ENCODE measurements at regions not wholly inside any gene's neighbourhood (a gene's known extent, or its start where the extent isn't known, plus 50 kb on each side); places are given as distances from the start of the nearest gene placed in this dataset.
"Not testable (repeated sequence)": the region's sequence is repeated elsewhere in the genome, so short reads cannot be mapped to it uniquely, and the experiment has no call there.

DNA sequence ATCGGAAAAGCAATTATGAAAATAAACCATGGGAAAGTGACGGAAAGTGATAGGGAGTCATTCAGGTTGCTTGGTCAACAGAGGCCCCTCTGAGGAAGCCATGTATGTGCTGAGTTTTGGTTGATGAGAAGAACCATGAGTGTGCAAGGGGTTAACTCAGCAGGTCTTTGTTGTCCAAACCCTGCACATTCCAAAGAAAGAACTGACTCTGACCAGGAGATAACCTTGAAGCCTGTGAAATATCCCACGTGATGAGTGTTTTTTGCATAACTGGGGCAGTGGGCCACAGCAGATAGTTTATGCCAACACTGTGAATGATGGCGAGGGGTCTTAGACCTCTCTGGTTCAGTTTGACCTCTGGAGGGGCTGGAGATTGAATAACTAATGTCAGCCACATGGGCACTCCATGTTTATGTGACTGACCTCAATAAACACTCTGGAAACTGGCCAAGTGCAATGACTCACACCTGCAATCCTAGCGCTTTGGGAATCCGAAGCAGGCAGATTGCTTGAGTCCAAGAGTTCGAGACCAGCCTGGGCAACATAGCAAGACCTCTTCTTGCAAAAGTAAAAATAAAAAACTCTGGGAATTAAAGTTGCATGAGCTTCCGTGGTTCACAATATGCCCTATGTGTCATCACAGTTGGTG lies 154.0 kb upstream of the FOXK1 start:
- no peak for DNase-seq

DNA sequence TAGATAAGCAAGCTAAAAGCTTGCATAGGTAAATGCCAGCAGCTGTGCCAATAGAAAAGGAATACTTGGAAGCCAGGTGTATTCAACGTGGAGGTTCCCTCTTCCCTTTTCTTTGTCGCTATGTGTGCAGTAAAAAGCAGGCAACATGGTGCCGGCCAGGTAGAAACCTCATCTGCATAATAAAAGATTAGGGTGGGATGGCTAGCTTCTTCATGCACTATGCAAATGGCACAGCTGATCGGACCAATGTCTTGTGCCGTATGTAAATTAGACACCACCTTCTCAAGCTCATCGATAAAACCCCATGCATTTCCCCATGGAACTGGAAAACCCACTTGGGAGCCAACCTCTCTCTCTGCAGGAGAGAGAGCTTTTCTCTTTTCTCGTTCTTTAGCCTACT lies 150.9 kb upstream of the FOXK1 start:
- no peak for DNase-seq

DNA sequence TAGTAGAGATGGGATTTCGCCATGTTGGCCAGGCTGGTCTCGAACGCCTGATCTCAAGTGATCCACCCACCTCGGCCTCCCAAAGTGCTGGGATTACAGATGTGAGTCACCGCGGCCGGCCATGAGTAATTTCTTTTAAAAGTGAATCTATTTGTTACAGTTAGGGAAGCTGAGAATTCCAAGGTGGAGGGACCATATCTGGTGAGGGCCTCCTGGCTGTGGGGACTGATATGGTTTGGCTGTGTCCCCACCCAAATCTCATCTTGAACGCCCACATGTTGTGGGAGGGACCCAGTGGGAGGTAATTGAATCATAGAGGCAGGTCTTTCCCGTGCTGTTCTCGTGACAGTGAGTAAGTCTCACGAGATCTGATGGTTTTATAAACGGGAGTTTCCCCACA lies 148.8 kb upstream of the FOXK1 start:
- not testable (repeated sequence) for DNase-seq

DNA sequence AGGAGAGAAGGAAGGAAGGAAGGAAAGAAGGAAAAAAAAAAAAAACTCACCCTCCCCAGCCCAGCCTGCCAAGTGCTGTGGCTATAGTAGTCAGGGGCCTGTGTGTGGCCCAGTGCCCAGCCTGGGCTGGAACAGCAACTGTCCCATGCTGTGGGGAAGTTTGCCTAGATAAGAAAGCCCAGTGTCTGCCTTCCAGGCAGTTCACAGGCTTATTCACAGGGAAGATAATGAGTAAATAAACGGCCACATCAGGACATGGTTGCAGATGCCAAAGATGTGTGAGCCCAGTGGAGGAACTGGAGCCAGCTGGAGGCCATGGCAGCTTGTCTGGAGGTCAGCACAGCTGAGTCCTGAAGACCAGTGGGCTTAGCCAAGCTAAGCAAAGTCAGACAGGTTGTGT lies 132.4 kb upstream of the FOXK1 start:
- DNase-seq = no peak

DNA sequence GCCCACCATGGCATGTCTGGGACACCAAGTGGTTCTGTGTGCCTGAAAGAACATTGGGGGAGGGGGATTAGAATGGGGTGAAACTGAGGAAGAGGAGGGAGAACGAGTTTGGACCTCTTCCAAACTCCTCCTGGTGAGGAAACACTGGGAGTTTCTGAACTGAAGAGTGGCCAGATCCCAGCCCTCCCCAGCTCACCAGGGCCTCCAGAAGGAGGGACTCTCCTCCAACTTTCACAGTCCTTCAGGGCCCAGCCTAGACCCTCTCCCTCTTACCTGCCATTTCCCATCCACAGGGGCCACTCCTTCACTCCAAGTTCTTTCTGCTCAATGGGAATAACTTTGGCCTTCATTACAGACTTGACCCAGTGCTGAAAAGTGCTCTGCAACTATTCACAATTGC lies 132.0 kb upstream of the FOXK1 start:
- DNase-seq = no peak

DNA sequence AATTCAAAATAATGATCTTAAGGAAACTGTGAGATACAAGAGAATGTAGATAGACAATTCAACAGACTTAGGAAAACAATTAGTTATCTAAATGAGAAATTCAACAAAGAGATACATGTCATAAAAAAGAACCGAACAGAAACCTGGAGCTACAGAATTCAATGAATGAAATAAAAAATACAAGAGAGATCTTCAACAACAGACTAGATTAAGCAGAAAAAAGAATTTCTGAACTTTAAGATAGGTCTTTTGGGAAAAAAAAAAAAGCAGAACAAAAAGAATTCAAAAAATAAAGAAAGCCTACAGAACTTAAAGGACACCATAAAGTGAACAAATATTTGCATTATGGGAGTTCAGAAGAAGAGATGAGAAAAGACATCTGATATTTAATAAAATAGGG lies 129.1 kb upstream of the FOXK1 start:
- no peak for DNase-seq

DNA sequence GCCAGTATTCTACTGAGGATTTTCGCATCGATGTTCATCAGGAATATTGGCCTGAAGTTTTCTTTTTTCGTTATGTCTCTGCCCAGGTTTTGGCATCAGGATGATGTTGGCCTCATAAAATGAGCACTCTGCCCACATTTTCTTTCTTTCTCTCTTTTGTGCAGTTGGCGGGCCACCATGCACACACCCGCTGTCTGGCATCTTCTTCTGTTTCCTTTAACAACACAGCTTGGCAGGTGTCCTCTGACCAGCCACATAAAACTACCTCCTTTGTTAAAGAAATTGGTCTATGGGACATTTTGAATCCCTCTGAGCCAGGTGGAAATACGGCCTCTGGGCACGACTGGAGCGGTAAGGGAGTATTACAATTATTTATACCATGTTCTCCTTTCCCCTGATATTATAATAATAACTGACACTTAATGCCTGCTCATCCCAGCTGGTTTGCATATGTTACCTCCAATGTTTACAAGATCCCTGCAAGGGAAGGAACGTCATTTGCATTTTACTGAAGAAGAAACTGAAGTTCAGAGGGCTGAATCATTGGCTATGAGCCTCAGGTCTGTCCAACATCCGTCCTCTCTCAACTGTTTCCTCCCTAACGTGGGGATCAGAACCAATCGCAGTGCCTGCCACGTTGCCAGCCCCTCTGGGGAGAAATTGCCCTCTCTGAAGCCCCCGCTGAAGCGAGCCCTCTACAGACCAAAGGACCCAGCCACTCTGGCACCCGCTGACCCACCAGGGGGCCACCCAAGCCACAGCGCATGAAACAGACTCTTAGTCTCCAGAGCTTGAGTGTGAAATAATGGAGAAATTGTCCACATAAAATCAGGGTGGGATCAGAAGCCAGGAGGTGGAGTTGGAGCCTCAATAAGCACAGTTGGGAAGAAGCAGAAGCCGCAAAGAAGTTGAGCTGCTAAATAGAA lies 125.0 kb upstream of the FOXK1 start:
- no peak for DNase-seq

DNA sequence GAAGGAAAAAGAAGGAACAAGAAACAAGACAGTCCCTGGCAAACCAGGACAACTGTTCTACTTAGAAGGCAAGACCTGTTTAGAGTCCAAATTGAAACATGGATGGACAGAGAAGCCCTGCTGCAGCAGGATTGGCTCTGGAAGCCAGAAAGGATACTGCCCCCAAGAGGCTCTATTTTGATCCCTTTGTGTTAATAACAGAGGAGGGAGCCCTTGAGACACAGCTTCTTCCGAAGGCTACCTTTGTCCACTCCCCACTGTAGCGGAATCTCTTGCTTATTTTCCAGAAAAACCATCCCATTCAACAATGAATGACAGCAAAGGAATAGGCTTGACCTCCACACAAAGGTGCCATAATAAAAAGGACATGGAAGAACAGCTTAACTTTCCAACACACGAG lies 120.3 kb upstream of the FOXK1 start:
- DNase-seq = no peak

DNA sequence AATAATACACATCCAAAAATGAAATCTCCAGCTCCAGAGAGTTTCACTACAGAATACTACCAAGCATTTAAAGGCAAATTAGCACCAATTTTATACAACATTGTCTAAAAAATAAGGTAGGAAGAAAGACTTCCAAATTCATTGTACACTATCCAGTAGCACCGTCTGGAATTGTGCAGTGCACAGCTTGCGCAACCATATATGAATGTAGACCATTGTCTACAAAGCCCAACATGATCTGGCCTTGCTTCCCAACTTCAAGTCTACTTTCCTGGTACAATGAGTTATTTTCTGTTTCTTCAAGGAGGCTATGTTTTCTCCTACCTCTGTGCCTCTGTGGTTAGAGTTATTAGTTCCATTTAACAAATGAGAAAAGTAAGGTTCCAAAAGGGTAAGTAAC lies 115.4 kb upstream of the FOXK1 start:
- no peak for DNase-seq

DNA sequence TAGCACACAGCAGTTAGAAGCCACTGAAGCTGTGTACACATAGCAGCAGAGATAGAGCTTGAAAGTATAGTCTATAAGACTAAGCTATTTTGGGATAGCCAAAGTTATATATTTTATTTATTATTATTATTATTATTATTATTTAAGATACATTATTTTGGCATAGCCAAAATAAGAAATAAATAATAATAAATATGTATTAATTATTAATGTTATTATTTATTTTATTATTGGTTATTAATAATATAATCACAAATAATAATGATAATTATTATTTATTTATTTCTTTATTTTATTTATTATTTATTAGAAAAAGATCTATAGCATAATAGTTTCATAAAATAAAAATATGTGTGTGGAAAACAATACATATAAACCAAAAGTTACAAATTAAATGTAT lies 107.2 kb upstream of the FOXK1 start:
- no peak for DNase-seq

DNA sequence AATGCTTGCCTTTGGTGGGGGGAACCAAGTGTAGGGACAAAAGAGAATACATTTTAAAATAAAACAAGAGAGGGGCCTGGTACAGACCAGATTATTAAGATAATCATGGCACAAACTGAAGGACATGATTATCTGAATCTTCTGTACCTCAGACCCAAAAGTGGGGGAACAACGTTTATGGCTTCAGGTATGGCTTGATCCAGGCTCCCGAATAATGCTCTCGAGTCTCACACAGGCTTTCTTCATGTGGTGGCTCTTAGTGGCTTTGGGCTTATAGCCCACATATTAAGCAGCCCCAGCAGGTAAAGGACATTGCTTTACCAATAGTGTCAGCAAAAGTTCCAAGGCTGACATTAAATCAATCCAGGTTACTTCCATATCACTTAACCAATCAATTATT lies 106.8 kb upstream of the FOXK1 start:
- no peak for DNase-seq

DNA sequence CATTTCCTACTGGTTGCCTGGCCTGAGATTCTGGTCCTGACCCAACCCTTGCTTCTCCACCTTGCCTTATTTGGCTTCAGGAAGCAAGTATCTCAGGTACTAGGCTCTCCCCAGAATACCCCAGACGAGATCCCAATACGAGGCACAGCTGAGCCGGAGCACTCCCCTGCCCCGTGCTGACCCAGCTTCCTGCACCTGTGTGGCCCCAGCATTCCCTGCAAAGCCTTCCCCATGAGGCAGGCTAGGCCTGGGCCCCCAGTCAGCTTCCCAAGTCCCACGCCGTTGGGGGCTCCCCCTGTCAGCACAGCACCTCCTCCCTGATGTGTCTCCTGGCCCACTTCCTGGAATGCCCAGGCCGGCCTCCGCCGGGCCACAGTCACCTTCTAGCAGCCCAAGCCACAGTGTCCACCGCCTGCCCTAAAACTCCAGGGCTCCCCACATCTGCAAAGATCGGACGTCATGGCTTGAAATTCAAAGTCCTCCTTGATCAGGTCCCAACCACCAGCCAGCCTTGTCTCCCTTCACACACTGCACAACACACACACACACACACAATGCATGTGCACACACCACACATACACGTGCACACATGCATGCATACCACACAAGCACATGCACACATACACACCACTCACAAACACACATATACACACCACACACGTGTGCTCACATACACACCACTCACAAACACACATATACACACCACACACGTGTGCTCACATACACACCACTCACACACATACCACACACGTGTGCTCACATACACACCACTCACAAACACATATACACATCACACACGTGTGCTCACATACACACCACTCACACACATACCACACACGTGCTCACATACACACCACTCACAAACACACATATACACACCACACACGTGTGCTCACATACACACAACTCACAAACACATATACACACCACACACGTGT lies 78.9 kb upstream of the FOXK1 start:
- DNase-seq = no peak

DNA sequence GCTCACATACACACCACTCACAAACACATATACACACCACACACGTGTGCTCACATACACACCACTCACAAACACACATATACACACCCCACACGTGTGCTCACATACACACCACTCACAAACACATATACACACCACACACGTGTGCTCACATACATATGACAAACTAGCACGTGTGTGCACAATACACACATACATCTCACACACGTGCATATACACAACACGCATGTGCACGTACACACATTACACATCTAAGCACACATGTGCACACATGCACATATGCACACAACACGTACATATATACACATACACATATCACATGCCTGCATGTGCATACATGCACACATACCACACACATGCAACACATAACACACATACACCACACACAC lies 78.3 kb upstream of the FOXK1 start:
- DNase-seq = no peak

DNA sequence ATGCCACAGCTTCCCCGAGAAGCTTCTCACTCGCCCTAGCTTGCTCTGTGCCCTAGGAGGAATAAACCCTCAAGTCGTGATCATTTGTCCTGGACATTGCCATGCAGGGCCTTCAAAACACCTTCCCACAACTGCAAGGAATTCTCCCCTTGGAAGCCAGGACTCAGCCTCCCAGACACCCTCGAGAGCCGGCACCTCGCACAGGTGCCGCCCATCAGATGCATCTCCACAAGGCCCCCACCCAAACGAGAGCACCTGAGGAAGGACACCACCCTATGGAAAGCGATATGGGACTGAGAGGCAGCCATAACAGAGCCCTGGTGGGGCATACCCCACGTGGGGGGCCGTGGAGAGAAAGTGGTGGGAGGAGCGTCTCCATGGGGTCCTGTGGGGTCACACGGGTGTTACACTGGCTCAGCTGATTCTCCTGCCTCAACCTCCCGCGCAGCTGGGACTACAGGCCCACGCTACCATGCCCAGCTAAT lies 77.6 kb upstream of the FOXK1 start:
- DNase-seq = no peak

DNA sequence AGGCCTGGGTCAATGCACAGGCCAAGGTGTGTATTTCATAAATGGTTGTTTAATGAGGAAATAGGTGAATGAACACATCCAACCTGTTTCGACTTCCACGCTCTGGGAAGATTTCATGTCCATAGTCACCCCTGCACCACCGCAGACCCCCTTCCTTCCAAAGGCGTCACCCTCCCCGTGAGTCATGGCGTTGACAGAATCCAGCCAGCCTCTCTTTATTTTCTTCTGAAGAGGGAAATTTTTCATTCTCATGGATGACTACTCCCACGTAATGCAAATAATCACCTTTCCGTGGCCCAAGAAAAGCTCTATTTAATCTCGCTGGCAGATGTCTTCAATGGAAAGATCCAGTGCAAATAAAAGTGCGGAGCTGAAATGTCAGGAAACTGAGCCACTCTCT lies 75.3 kb upstream of the FOXK1 start:
- DNase-seq = no peak

DNA sequence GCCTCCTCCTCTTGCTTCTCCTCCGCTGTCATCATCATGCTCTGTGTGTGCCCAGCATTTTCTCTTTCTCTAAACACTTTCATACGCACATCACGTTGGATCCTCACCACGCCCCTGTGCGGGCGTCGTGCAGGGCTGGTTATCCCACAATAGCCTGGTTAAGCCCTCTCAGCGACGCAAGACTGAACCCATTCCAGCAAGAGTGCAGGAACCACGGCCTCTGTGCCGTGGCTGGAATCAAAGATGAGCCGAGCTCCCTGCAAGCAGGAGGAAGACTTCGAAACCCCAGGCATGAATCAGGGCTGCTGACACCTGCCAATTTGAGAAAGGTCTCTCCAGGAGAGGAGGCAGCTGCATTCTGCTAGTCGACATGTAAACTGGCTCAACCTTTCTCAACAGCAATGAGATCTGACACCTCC lies 74.8 kb upstream of the FOXK1 start:
- no peak for DNase-seq

DNA sequence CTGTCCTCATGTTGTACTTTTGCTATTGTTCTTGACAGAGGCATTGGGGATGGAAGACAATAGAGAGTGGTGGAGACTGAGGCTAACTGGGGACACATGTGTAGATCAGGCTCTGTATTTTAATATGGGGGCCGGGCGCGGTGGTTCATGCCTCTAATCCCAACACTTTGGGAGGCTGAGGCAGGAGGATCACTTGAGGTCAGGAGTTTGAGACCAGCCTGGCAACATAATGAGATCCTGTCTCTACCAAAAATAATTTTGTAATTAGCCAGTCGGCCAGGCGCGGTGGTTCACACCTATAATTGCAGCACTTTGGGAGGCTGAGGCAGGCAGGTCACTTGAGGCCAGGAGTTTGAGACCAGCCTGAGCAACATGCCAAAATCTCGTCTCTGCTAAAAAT lies 72.5 kb upstream of the FOXK1 start:
- not testable (repeated sequence) for DNase-seq

DNA sequence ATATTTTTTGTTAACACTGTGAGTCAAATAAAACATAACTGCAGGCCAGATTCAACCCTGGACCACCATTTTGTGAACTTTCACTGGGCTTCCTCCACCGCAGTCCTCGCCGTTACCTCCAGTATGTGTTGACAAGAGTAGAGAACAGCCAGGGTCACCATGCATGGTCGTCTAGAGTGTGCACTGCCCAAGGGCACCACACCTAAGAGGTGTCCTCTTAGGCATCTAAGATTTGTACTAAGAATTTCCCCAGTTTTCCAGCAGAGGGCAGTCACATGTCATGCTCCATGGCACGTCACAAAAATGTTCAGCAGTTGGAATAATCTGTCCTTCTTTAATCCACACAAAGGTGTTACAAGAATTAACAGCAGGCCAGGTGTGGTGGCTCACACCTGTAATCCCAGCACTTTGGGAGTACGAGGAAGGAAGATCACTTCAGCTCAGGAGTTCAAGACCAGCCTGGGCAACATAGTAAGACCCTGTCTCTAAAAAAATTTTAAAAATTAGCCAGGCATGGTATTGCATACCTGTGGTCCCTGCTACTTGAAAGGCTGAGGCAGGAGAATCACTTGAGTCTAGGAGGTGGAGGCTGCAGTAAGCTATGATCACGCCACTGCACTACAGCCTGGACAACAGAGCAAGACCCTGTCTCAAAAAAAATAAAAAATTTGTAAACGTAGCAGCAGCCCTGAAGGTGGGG lies 71.2 kb upstream of the FOXK1 start:
- peak; percentile 12 for DNase-seq

DNA sequence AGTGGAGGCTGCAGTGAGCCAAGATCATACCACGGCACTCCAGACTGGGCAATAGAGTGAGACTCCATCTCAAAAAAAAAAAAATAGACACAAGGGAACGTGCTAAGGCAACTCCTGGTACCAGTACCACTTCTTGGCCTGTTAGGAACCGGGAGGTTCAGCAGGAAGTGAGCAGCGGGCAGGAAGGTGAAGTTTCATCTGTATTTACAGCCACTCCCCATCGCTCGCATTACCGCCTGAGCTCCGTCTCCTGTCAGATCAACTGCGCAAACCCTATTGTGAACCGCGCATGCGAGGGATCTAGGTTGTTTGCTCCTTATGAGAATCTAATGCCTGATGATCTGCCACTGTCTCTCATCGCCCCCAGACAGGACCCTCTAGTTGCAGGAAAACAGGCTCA lies 69.9 kb upstream of the FOXK1 start:
- no peak for DNase-seq

DNA sequence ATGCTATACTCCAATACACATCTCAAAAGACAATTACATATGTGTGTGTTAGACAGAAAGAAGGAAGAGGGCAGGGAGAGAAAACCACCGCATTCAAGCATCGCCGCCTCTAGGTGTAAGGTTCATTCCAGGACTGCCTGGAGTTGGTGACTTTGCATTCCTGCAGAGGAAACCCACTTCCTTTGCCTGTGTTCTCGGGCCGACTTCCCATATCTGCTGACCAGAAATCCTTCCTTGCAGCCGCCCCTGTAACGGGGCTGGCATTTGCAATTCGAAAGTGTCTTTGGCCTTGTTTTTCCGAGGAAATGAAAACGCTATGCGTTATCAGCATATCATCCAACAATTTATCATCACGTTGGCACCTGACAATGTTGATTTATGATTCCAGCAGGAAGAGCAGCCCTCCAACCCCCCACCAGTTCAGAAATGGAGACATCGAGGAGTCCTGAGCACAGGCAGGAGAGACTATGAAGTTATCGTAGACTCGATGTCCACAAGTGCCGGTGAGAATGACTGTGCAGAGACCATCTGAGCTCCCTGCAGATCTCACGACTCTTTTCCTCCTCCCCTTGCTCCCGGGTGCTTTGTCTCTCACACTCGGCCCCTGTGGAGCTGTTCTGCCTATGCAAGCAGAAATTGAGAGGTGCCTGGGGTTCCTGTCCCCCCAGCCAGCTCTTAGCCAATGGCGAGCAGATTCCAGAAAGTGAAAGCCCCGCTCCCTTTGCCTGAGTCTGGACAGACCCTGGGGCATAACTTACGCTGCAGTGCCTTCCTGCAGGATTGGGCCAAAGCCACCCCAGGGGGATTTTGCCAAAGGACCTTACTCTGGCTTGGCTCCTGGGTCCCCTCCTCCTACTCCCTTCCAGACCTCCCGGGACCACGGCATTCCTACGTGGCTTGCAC lies 68.9 kb upstream of the FOXK1 start:
- no peak for DNase-seq

DNA sequence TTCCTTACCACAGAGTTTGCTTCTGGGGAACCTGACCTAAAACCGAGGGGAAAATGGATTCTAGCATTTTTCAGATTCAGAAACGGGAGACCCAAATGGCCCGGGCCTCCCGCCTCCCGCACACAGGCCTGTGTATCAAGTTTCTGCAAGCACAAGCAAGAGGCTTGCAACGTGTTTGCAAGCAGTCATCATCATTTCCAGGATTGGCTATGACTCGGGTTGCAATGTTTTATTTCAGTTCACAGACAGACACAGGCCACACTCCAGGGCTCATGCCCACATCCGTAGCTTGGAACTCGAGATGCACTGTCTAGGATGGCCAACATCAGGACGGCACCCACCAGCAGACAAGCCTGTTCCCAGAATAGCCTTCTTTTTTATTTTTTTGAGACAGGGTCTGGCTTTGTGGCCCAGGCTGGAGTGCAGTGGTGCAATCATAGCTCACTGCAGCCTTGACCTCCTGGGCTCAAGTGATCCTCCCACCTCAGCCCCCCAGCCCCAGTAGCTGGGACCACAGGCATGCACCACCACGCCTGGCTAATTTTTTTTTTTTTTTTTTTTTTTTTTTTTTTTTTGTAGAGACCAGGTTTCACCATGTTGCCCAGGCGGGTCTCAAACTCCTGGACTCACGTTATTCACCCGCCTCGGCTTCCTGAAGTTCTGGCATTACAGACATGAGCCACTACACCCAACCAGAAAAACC lies 68.1 kb upstream of the FOXK1 start:
- DNase-seq = no peak
